Uterus (tissue), 2 donors: ENCODE measurements at regions not wholly inside any gene's neighbourhood (a gene's known extent, or its start where the extent isn't known, plus 50 kb on each side); places are given as distances from the start of the nearest gene placed in this dataset.

Source experiments
- POLR2A ChIP-seq, 2 donors: fragments of 450-650 bp; IDR thresholded peaks; one replicate each; pipeline ENCODE4 v1.6.1; 2016; ENCODE audit warnings: antibody characterized with exemption in 2 of 2, mild to moderate bottlenecking in 1 of 2, moderate library complexity in 1 of 2
- TF ChIP-seq, protein P1 (sequence below), 4 experiments: fragments of 200-600 bp in 2 of 4; fragments of 450-650 bp in 2 of 4; sonication (generic) in 2 of 4; IDR thresholded peaks; one replicate each; pipeline ENCODE4 v1.5.1; 2016 to 2019; ENCODE audit warnings: antibody characterized with exemption in 4 of 4, mild to moderate bottlenecking in 2 of 4, moderate library complexity in 1 of 4

DNA sequence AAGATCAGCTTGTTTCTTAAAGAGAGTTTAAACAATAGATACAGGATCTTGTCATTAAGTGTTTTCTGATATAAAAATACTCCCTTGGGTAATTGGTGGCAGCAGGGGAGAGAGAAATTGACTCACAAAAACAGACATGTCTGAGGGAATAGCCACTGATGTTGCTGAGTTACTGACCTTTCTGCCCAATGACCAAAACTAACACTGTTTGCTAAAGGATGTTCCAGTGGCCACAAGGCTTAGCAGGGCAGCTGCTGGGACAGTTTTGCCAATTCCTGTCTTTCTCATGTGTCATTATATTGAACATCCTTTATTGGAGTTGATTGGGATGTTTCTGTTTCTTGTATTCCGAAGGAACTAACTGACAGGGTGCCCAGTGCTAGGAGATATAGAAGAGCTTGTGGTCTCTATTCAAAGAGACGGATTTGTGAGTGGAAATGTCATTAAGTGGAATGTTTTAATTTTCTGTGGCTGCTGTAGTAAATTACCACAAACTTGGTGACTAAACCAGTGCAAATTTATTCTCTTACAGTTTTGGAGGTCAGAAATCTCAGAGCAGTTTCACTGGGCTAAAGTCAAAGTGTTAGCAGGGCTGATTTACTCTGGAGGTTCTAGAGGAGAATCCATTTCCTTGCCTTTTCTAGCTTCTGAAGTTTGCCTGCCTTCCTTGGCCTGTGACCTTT is 124.8 kb upstream of the RMDN2 start:
- TF ChIP-seq, protein P1, sequence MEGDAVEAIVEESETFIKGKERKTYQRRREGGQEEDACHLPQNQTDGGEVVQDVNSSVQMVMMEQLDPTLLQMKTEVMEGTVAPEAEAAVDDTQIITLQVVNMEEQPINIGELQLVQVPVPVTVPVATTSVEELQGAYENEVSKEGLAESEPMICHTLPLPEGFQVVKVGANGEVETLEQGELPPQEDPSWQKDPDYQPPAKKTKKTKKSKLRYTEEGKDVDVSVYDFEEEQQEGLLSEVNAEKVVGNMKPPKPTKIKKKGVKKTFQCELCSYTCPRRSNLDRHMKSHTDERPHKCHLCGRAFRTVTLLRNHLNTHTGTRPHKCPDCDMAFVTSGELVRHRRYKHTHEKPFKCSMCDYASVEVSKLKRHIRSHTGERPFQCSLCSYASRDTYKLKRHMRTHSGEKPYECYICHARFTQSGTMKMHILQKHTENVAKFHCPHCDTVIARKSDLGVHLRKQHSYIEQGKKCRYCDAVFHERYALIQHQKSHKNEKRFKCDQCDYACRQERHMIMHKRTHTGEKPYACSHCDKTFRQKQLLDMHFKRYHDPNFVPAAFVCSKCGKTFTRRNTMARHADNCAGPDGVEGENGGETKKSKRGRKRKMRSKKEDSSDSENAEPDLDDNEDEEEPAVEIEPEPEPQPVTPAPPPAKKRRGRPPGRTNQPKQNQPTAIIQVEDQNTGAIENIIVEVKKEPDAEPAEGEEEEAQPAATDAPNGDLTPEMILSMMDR (IDR thresholded peaks at IDR 0.05), result no peak
- TF ChIP-seq POLR2A (IDR thresholded peaks at IDR 0.05), result no peak
